ENCODE measurements at regions not wholly inside any gene's neighbourhood (a gene's known extent, or its start where the extent isn't known, plus 50 kb on each side); places are given as distances from the start of the nearest gene placed in this dataset.
A peak's percentile ranks its signal among the peaks of the same experiment; 100 is the strongest.

DNA sequence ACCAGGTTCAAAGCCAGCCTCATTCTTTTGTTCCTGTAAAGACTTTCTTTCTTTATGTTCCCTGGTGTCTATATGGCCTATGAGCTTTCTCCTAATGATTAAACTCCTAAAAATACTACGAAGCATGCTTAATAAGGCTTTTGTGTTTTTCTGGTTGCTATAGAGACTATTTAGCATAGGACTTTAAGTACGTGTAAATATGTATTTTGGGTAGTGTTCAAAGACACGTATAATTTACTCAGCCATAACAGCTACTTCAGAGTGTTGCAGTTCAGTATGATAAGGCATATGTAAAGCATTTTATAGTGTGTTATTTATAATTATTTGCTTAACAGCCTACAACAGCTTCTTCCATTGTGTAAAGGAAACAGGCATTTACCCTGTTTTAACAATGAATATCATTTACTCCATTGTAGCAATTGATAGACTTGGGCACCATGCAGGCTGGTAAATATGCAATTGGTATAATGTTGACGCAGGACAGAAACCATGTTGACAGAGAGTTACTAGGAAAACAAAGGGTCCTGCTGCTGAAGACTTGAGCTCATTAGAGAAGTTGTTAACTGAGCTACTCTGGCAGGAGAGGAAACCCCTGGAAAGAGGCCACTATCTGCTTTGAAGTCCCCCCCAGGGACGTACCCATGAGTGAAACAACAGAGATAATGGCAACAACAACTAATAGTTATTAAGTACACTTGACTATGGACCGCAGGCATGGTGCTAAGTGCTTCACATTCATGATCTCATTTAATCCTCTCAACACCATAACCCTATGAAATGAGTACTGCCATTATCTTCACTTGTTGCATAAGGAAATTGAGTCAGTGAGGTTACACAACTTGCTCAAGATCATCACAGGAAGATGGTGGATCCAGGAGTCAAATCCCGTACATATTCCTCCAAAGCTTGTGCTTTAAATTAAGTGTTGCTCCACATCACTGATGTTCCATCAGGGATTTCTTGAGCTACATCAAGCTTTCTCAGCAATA is 342.2 kb upstream of the DYNLRB2 start:
- peak; percentile 38 for DNase-seq (ENCODE audit: low spot score)
- no peak for FAIRE-seq

DNA sequence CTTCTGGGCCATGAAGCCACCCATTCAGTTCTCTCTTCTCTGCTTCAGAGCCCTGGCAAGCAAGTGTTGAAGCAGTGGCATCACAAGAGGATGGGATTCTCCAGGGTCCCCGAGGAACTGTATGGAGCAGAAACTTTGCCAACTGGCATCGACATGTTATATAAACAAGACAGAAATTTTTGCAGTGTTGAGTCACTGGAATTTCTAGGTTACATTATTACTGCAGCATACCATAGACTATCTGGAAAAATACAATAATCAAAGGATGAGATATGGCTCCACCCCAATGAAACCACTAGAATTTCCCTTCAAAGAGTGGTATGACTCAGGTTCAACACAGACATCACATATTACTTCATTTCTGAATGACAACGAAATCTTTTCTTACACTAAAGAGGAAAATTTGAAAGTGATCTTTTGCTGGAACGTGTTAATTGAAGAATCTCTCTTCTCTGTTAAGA is 343.0 kb upstream of the DYNLRB2 start:
- DNase-seq (ENCODE audit: low spot score) (peak; percentile 97), FAIRE-seq (peak; percentile 98)

DNA sequence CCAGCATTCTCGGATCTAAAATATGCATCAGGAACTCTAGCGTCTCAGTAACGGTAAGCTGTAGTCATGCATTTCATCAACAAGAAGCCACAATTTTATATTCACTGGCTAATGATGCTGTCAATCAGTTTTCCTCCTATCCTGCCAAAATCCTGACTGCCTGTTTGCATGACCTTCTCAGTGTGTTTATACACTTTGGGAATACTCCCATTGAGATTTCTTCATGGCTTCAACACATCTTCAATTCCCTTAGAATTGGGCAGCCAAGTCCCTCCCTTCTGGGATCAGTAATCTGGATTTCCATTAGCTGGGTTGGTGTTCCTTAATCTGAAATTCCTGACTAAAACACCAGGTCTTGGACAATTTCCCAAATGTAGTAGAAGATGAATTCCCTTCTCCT is 348.9 kb upstream of the DYNLRB2 start:
- FAIRE-seq (no peak), DNase-seq (ENCODE audit: low spot score) (no peak)

DNA sequence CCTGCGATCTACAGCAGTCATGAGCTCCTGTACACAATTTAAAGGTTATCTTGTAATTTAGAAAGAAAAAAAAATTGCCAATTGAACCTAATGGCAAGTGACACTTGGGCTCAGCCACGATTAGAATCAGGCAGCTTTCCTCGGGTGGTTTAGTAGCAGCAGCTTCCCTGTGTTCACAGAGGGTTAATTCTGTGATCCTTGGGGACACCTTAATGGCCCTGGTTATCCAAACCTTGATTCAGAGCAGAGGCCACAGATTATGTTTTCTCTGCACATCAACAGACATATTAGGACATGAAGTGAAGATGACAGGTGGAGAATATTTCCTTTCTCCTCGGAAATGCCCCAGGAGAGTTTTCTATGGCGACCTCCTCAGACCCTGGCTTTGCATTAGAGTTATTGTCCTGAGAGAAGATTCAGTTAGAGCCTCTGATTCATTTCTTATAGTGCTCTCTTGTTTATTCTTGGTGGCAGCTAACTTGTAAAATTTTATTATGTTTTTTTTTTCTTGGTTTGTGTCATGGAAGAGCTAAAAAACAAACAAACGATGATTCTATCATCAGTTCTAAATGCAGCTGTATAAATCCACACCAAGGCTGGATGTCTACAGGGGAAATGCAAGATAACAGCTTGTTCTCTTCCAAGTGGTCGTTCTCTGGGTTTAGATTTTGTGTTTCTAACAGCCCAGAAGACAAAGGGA is 351.2 kb upstream of the DYNLRB2 start:
- DNase-seq (ENCODE audit: low spot score) = no peak
- no peak for FAIRE-seq

DNA sequence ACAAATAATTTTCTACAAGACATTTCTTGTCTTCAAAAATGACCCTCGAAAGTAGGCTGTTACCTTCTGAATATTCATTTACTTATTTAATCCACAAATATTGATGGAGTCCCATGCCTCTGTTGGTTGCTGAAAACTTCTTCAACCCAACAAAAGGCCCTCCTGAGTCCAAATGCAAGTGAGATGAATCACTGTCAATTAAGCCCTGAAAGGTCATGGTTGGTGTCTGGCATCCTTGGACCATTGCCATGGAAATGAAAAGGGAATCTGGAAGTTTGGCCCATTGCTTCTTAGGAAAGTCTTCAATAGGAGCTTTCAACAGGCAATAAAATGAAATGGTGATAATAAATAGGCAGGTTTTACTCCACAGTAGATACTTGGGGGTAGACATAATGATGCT is 364.7 kb upstream of the DYNLRB2 start:
- peak; percentile 54 for DNase-seq (ENCODE audit: low spot score)

DNA sequence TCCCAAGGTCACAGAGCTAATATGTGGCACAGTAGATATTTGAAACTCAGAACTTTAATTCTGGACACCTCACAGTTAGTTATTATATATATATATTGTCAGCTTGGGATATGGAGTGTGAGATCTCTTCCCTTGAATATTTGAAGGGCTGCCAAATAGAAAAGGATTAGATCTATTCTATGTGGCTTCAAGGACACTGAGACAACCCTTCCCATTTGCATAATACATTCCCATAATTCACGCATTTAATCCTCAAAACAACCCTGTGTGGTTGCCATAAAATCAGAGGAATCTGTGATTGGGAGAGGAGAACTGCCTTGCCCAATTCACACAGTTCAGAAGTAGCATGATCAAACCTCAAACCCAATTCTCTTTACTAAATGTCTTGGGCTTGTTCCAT is 365.8 kb upstream of the DYNLRB2 start:
- no peak for DNase-seq (ENCODE audit: low spot score)
- FAIRE-seq = no peak

More for the DNA sequence above, 364.7 kb upstream of the DYNLRB2 start:
- peak; percentile 65 for FAIRE-seq

DNA sequence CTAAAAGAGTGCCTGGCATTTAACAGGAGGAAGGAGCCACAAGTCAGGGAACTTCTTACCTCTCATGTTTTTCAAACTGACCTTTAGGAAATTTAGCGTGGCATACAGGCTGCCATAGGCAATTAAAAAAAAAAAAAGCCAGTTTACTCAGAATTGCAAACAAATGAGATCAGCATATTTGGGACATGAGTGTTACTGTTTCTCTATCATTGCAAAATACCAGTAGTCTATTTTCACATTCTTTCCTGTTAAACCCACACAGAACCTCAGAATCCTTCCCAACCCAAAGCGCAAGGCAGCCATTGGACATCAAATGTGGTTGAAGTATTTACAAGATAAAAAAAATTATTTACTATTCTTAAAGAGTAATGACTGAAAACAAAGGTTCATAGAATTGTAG is 366.4 kb upstream of the DYNLRB2 start:
- FAIRE-seq (peak; percentile 68), DNase-seq (ENCODE audit: low spot score) (peak; percentile 76)

DNA sequence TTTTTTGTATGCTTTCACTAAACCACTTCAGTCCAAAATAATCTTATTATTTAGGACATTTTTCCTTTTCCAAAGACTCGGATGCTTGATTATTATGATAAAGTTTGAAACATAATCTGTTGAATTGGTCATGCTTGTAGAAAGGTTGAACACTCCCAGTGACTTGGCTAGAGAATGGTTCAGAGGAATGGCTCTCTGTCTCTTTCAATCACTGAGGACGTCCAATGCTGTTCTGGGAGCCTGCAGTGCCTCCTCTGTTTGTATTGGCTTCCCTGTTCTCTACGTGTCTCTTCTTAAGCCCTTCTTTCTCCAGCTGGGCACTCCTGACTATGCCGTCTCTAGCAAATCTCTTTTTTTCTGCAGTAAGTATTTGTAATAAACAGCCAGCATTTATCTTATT is 369.0 kb upstream of the DYNLRB2 start:
- FAIRE-seq (no peak), DNase-seq (ENCODE audit: low spot score) (no peak)

DNA sequence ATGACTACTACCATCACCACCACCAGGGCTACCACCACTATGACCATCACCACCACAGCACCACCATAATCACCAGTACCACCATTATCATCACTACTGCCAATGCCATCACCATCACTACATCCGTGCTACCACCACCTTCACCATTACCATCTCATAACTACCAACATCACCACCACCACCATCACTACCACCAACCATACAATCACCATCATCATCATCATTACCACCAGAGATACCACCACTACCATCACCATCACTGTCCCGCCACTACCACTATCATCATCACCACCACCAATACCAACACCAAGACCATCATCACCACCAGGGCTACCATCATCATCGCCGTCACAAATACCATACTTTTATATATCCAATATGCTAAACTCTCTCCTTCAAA is 369.6 kb upstream of the DYNLRB2 start:
- no peak for FAIRE-seq

DNA sequence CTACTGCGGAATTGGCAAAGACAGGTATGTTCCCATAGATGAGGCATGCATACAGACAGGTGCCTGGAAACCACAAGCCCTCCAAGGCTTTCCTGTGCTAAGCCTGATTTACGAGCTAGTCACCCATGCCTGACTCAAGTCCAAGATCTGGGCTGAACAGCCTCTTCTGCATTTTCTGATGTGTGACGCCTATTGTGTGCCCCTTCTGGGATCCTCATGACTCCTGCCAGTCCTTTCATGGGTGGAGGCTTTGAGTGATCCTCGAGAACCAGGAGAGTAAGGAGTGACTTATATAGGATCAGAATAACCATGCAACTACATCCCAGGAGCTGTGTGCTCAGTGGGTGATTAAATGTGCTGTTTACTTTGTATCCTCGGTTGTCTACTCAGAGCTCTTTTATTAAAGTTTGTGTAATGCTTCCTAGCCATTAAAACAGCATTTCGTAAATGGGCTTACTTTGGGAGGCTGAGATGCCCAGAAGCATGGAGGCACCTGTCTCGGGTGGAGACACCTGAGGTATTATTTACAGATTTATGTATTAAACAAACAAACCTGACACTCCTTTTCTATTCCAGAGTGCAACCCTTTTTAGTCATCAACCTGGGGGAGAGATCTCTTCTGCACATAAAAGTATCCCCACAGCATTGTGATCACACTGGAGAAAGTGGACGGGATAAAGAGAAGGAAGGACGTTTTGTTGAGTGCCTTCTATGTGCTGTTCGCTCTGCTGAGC is 373.0 kb upstream of the DYNLRB2 start:
- DNase-seq (ENCODE audit: low spot score) (peak; percentile 40), FAIRE-seq (no peak)

More for the DNA sequence above, 369.6 kb upstream of the DYNLRB2 start:
- no peak for DNase-seq (ENCODE audit: low spot score)

DNA sequence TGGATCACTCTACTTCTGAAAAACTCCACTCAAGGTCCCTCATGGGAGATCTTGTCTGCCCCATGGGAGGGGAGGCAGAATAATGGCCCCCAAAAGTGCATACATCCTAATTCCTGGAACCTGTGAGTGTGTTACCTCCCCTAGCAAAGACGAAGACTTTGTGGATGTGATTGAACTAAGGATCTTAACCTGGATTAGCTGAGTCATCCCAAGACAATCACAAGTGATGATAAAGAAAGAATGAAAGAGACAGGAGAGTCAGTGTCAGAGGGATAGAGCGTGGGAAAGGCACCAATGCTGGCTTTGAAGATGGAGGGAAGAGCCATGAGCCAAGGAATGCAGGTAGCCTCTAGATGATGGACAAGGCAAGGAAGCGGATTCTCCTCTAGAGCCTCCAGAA is 374.7 kb upstream of the DYNLRB2 start:
- FAIRE-seq (no peak), DNase-seq (ENCODE audit: low spot score) (no peak)

DNA sequence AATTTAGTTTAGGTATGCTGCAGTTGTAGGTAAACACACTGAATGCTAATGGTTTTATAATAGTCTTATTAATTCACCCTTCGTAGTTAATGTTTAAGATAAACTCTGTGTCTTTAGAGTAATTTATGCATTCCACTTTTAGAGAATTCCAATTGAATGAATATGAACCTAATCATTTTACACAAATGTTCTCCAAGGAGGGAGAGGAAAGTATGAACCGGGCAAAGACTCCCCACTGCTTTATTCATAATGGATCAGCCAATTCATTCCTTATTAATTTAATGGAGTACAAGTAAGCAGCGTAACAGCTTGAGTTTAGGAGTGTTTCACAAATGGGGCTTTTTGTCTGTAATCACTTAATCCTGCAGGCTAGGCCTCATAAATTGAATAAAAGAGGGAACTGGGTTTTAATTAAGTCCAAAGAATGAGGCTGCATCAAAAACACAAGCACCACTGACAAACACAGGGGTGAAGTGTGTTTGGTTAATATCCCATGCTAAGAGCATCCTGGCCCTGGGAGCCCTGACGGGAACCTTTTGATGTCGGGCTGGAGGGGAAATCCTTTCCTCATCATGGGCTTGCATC is 375.7 kb upstream of the DYNLRB2 start:
- FAIRE-seq (no peak), DNase-seq (ENCODE audit: low spot score) (no peak)

DNA sequence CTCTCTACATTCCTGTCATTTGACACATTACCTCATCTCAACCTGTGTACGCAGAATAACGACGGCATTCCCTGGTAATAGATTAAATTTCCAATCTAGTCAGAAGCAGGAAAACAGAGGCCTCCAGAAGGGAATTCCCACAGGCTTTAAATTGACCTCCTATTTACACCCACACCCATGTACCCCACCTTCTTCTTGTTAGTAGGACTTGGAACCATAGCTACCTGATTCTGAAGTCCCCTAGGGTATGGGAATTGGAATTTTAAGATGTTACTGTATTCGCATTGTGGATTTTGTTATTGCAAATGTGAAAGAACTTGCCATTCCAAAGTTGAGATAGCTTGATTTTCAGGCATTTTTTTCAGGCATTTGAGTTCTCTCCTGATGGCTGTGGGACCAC is 377.5 kb upstream of the DYNLRB2 start:
- no peak for DNase-seq (ENCODE audit: low spot score)
- FAIRE-seq = no peak

DNA sequence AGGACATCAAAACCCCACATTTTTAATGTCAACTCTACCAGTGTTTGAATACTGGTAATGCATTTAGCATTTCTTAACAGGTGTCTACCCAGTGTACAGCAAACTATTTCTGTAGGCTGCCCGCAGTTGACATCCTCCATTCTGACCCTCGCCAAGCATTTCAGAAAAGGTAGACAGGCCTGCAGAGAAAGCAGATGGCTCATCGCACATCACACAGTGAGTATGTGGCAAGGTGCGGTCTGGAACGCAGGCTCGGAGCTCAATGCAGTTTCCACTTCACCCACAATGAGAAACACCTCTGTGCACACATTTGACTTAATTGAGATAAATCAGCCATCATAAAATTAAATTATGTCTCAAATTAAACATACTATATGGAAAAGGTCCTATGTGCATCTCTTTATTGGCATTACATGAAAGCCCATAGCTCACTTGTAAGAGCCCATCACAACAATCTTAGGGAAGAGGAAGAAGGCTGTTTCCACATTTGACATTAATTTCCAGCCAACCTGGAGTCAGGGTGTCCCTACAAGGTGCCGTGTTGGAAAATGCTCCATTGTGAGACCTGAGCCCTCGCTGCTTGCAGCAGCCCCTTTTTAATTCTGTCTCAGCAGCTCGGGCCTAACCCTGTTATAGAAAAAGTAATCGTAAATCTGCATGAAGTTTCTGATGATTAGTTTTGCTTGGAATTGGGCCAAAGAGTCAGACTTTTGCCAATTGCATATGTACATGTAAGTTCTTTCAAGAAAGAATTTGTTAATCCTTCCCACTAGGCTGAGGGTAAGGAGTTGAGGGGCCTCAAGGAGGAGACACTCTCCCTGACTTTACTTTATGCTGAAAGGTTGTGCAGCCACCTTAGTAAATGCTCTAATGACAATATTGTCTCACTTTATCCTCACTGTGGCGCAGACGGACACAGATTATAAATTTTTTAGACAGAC is 378.7 kb upstream of the DYNLRB2 start:
- no peak for FAIRE-seq

DNA sequence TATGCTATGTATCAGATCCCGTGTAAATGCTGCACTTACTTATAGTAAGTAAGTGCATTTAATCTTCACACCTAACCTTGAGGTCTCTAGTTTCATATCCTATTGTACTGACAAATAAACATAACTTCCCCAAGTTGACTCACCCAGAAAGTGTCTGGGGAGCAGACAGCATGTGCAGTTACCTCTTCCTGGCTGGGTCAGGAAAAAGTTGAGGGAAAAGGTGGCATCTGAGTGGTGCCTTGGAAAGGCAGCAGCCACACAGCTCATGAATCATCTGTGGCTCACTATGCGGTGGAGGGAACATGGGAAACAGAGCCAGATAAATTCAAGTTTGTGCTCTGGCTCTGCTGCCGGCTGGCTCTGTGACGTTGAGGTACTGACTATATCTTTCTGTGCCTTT is 382.0 kb upstream of the DYNLRB2 start:
- peak; percentile 84 for DNase-seq (ENCODE audit: low spot score)
- FAIRE-seq = peak; percentile 90

More for the DNA sequence above, 378.7 kb upstream of the DYNLRB2 start:
- DNase-seq (ENCODE audit: low spot score) = no peak

DNA sequence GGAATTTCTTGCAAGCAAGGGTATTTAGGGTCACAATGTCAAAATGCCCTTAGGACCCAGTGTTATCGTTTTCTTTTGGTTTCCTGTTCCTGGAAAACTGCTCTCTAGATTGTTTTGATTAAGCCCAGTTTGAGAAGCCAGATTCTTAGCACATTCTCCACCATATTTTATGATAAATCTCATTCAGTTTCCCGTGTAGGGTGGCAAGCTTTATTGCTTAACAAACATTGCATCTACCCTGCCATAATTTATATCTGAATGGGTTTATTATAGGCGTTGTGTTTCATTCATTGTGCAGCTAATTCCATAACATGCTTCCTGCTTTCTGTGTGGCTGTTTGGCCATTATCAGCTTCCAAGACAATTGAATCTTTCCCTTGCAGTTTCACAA is 389.1 kb upstream of the DYNLRB2 start:
- DNase-seq (ENCODE audit: low spot score) = no peak
- no peak for FAIRE-seq

DNA sequence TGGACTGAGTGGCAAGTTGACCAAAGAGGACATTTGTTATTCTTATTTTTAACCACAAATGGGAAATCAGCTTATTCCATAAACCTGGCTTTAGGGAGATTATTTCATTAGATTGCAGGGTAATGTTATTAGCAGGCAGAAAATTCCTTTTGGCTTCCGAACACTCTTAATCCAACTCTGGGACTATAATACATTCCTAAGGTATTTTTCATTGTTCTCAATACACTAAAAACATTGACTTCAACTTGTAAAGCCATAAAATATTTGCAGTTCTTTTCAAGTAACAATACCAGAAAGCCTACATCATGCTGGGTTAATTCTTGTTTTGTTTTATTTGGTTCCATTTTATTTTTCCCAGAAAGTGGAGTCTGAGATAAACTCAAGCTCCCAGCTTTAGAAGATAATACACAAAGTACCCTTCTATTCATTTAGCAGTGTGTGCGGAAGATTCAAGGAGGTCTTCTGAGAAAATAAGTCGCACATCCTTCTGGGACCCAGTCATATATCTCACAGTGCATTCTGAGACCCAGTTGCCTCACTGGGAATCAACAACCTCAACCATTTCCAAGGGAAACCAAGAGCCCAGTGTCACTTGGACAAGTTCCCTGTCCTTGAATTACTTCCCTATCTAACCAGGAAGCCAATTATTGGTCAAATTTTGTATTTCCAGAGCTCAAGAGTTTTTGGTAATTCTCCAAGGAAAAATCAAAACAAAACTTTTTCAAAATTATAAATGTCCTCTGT is 389.6 kb upstream of the DYNLRB2 start:
- DNase-seq (ENCODE audit: low spot score) (no peak), FAIRE-seq (no peak)

DNA sequence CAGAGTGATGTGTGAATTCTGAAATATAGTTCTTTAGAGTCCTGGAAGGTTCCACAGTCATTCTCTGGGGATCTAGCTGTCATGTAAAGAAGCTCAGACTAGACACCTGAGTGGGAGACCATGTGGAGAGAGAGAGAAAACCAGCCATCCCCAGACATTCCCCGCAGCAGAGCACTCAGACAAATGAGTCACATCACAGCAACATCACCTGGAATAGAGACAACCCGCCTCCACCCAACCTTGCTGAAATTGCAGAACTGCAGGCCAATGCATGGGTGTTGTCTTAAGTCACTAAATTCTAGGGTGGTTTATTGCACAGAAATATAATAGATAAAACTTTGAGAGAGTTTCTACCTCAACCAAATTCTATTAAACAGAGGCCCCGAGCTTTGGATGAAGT is 392.0 kb upstream of the DYNLRB2 start:
- FAIRE-seq = no peak
- no peak for DNase-seq (ENCODE audit: low spot score)

DNA sequence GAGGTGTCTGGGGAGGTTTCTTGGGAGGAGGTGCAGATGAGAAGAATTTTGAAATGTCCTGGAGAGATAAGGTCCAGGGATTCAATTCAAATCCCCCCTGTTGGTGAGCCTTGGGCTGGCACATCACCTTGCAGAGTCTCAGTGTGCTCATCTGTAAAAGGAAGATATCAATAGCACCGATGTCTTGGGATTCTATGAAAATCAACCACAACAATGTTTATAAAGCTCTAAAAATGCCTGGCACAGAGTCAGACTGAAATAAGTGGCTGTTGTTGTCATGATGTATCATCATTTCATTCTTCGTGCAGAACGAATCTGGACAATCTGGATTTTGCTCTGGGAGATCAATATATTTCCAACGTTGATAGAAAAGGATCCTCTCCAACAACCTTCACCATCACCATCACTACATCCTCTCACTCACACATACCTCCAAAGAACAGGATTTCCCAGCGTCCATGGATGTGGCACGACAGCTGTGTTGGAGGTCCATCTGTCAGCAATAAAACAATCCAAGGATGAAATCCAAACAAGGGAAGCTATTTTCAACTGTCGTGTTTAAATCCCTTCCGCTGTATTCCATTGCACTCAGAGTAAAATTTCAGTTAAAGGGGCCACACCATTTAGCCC is 393.7 kb upstream of the DYNLRB2 start:
- FAIRE-seq (no peak), DNase-seq (ENCODE audit: low spot score) (no peak)

All from RCC 7860 (cell line).